22Rv1 (cell line): ENCODE measurements at regions not wholly inside any gene's neighbourhood (a gene's known extent, or its start where the extent isn't known, plus 50 kb on each side); places are given as distances from the start of the nearest gene placed in this dataset.

Experiments
- H3K27ac ChIP-seq: fragments of 450-650 bp; 2 replicates; pipeline ENCODE4 v1.5.1; 2017
- CTCF ChIP-seq: fragments of 450-650 bp; IDR thresholded peaks from 2 replicates; pipeline ENCODE4 v1.5.1; 2017; ENCODE audit warnings: mild to moderate bottlenecking
- ZFX ChIP-seq: fragments of 450-650 bp; IDR thresholded peaks from 2 replicates; pipeline ENCODE4 v1.6.1; 2017; ENCODE audit warnings: antibody characterized with exemption, borderline replicate concordance

DNA sequence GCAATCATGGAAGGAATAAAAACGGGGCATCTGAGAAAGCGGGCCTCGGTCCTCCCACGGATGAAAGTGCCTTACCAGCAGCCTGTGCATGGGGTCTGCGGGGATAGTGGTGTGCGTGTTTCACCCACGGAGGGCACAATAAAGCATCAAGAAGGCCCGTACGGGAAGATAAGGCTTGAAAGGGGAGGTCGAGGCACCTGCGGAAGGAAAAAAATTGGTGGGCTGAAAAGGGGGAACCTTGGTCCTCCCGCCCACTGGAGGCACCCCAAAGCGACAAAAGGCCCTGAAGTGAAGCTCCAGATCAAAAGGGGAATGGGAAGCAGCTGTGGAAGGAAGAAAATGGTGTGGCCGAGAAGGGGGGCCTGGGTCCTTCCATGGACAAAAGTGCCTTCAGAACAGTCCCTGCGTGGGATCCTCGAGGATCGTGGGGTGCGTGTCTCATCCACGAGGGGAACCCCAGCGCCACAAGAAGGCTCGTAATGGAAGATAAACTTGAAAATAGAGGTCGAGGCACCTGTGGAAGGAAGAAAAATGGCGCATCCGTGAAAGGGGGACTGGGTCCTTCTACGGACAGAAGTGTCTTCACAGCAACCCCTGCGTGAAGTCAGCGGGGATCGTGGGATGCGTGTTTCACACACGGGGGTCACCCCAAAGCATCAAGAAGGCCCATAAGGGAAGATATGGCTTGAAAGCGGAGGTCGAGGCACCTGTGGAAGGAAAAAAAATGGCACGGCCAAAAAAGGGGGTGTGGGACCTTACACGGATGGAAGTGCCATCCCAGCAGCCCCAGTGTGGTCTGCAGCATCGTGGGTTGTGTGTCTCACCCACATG, 276.9 kb downstream of the ALG10 start:
- no peak overlapping the region for H3K27ac ChIP-seq
- TF ChIP-seq CTCF (no peak), ZFX (no peak)

DNA sequence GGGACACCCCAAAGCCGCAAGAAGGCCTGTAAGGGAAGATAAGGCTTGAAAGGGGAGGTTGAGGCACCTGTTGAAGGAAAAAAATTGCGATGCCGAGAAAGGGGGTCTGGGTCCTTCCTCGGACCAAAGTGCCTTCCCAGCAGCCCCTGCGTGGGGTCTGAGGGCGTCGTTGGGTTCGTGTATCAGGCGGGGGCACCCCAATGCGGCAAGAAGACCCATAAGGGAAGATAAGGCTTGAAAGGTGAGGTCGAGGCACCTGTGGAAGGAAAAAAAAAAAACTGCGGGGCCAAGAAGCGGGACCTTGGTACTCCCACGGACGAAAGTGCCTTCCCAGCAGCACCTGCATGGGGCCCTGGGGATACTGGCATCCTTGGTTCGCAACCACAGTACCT, 277.5 kb downstream of the ALG10 start:
- H3K27ac ChIP-seq = no peak overlapping the region
- TF ChIP-seq ZFX (no peak), CTCF (no peak)

- TF ChIP-seq ZFX = no peak
- TF ChIP-seq CTCF = no peak
Measured at GRCh38 chr12:34300376-34301250, 278.3 kb downstream of the ALG10 start.

DNA sequence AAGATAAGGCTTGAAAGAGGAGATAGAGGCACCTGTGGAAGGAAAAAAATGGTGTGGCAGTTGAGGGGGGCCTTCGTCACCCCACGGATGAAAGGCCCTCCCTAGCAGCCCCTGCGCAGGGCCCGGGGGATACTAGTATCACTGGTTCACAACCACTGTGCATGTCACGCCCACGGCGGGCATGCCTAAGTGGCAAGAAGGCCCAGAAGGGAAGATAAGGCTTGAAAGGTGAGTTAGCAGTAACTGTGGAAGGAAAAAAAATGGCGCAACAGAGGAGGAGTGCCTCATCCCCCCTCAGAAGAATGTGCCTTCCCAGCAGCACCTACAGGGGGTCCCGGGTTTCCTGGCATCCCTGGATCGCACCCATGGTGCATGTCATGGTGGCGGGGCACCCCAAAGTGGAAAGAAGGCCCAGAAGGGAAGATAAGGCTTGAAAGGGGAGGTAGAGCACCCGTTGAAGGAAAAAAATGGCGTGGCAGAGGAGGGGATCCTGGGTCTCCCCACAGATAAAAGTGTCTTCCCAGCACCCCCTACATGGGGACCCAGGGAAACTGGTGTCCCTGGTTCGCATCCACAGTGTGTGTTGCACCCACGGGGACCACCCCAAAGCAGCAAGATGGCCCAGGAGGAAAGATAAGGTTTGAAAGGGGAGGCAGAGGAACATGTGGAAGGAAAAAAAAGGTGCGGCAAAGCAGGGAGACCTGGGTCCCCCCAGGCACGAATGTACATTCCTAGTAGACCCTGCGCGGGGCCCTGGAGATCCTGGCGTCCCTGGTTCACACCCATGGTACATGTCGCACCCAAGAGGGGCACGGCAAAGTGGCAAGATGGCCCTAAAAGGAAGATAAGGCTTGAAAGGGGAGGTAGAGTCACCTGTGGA, 279.2 kb downstream of the ALG10 start:
- TF ChIP-seq CTCF = no peak
- TF ChIP-seq ZFX = no peak
- no peak overlapping the region for H3K27ac ChIP-seq

More at GRCh38 chr12:34300376-34301250, 278.3 kb downstream of the ALG10 start:
- no peak overlapping the region for H3K27ac ChIP-seq

DNA sequence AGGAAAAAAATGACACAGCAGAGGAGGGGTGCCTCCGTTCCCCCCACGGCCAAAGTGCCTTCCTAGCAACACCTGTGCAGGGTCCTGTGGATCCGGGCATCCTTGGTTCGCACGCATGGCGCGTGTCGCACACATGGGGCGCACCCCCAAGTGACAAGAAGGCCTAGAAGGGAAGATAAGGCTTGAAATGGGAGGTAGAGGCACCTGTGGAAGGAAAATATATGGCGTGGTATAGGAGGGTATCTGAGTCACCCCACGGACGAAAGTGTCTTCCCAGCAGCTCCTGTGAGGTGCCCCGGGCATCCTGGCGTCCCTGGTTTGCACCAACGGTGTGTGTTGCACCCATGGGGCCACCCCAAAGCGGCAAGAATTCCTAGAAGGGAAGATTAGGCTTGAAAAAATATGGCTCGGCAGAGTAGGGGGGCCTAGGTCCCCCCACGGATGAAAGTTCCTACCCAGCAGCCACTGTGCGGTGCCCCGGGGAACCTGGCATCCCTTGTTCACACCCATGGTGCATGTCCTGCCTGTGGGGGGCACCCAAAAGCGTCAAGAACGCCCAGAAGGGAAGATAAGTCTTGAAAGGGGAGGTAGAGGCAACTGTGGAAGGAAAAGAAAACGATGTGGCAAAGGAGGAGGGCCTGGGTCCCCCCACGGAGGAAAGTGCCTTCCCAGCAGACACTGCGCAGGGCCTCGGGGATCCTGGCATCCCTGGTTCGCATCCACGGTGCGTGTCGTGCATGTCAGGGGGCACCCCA, 280.0 kb downstream of the ALG10 start:
- H3K27ac ChIP-seq = no peak overlapping the region
- TF ChIP-seq ZFX (no peak), CTCF (no peak)

DNA sequence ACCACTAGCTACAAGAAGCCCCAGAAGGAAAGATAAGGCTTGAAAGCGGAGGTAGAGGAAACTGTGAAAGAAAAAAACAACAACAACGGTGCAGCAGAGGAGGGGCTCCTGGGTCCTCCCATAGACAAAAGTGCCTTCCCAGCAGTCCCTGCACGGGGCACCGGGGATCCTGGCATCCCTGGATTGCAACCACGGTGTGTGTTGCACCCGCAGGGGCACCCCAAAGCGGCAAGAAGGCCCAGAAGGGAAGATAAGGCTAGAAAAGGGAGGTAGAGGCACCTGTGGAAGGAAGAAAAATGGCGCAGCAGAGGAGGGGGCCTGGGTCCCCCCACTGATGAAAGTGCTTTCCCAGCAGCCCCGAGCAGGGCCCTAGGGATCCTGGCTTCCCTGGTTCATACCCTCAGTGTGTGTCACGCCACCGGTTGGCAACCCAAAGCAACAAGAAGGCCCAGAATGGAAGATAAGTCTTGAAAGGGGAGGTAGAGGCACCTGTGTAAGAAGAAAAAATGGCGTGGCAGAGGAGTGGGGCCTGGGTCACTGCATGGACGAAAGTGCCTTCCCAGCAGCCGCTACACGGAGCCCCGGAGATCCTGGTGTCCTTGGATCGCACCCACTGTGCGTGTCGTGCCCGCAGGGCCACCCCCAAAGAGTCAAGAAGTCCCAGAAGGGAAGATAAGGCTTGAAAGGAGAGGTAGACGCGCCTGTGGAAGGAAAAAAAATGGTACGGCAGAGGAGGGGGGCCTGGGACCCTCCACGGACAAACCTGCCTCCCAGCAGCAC, 281.0 kb downstream of the ALG10 start:
- TF ChIP-seq CTCF (no peak), ZFX (no peak)
- no peak overlapping the region for H3K27ac ChIP-seq
